Tibial artery (tissue), 4 donors: ENCODE measurements at regions not wholly inside any gene's neighbourhood (a gene's known extent, or its start where the extent isn't known, plus 50 kb on each side); places are given as distances from the start of the nearest gene placed in this dataset.
"Not testable (repeated sequence)": the region's sequence is repeated elsewhere in the genome, so short reads cannot be mapped to it uniquely, and the experiment has no call there.

Source experiments
- DNase-seq, 2 donors: peaks; one replicate each; pipeline ENCODE4 v3.0.0-alpha.2; 2019
- H3K27ac ChIP-seq, 2 donors: fragments of 200-600 bp; sonication (generic) in 1 of 2; 1 replicate in 1 of 2; 2 replicates in 1 of 2; pipeline ENCODE4 v1.5.1; 2018 to 2019; ENCODE audit warnings: mild to moderate bottlenecking in 1 of 2
- H3K27me3 ChIP-seq, 2 donors: fragments of 200-600 bp; sonication (generic) in 1 of 2; one replicate each; pipeline versions ENCODE4 v1.5.1 to v1.6.0; 2016 to 2019
- H3K36me3 ChIP-seq, 3 donors: fragments of 200-600 bp; sonication (generic) in 2 of 3; one replicate each; pipeline ENCODE4 v1.5.1; 2016 to 2019; ENCODE audit warnings: mild to moderate bottlenecking in 2 of 3
- H3K4me1 ChIP-seq, 4 donors: fragments of 200-600 bp; sonication (generic) in 2 of 4; 1 replicate in 3 of 4; 2 replicates in 1 of 4; pipeline ENCODE4 v1.5.1; 2016 to 2019
- H3K4me3 ChIP-seq, 2 donors: fragments of 200-600 bp; sonication (generic) in 1 of 2; 1 replicate in 1 of 2; 2 replicates in 1 of 2; pipeline ENCODE4 v1.5.1; 2018 to 2019; ENCODE audit warnings: mild to moderate bottlenecking in 2 of 2
- H3K9me3 ChIP-seq, 3 donors: fragments of 200-600 bp; sonication (generic) in 1 of 3; one replicate each; pipeline ENCODE4 v1.5.1; 2016 to 2019
- CTCF ChIP-seq, 2 experiments: fragments of 200-600 bp in 1 of 2; fragments of 450-650 bp in 1 of 2; IDR thresholded peaks; one replicate each; pipeline ENCODE4 v1.5.1; 2017 to 2019; ENCODE audit warnings: antibody characterized with exemption in 2 of 2, mild to moderate bottlenecking in 1 of 2, moderate library complexity in 1 of 2
- intact Hi-C: fragments of 100-400 bp; cut with DNase I; formaldehyde crosslinking; loops from one replicate; pipeline ENCODE4 v1.15.0; 2023; ENCODE audit warnings: low total_unique reads

GRCh38 chr9:82880336-82881050, 182.4 kb downstream of the RASEF start:
- H3K4me3 ChIP-seq, result no peak overlapping the region
- intact Hi-C loops, result no loop called here
- no peaks in the 10 kb centered on the region for H3K36me3 ChIP-seq
- no peak for TF ChIP-seq CTCF (IDR thresholded peaks at IDR 0.05)
- H3K27ac ChIP-seq, result no peak overlapping the region
- H3K9me3 ChIP-seq, result no peaks in the 10 kb centered on the region
- DNase-seq, result no peak
- H3K4me1 ChIP-seq, result no peaks in the 10 kb centered on the region
- no peaks in the 10 kb centered on the region for H3K27me3 ChIP-seq

- Histone ChIP-seq H3K4me3 (no peak overlapping the region), H3K36me3 (no peaks in the 10 kb centered on the region), H3K27ac (no peak overlapping the region), H3K9me3 (no peaks in the 10 kb centered on the region), H3K4me1 (no peaks in the 10 kb centered on the region), H3K27me3 (no peaks in the 10 kb centered on the region)
- DNase-seq, result no peak
- no peak for TF ChIP-seq CTCF (IDR thresholded peaks at IDR 0.05)
- intact Hi-C loops, result no loop called here
Observed at GRCh38 chr9:82882138-82882537, 180.8 kb downstream of the RASEF start.

- no peak for TF ChIP-seq CTCF (IDR thresholded peaks at IDR 0.05)
- H3K4me1 ChIP-seq, result no peaks in the 10 kb centered on the region
- no peak overlapping the region for H3K4me3 ChIP-seq
- no peak overlapping the region for H3K27ac ChIP-seq
- no peaks in the 10 kb centered on the region for H3K36me3 ChIP-seq
- DNase-seq, result no peak
- intact Hi-C loops, result no loop called here
- H3K9me3 ChIP-seq, result no peaks in the 10 kb centered on the region
- H3K27me3 ChIP-seq, result no peaks in the 10 kb centered on the region
Observed at GRCh38 chr9:82882748-82883147, 180.2 kb downstream of the RASEF start.

- Histone ChIP-seq H3K9me3 (no peaks in the 10 kb centered on the region), H3K4me3 (no peak overlapping the region), H3K27me3 (no peaks in the 10 kb centered on the region), H3K4me1 (no peaks in the 10 kb centered on the region), H3K27ac (no peak overlapping the region), H3K36me3 (no peaks in the 10 kb centered on the region)
- DNase-seq, result no peak
- TF ChIP-seq CTCF (IDR thresholded peaks at IDR 0.05), result no peak
- intact Hi-C loops, result no loop called here
Observed at GRCh38 chr9:82883436-82883835, 179.5 kb downstream of the RASEF start.

- H3K27ac ChIP-seq, H3K4me3 ChIP-seq, H3K36me3 ChIP-seq, DNase-seq, H3K4me1 ChIP-seq, H3K9me3 ChIP-seq, H3K27me3 ChIP-seq, intact Hi-C loops: not testable (repeated sequence)
Observed at GRCh38 chr9:82883974-82884373, 179.0 kb downstream of the RASEF start.

- no peaks in the 10 kb centered on the region for H3K27me3 ChIP-seq
- no peak overlapping the region for H3K4me3 ChIP-seq
- no peaks in the 10 kb centered on the region for H3K9me3 ChIP-seq
- no peak for DNase-seq
- no peaks in the 10 kb centered on the region for H3K36me3 ChIP-seq
- H3K4me1 ChIP-seq, result no peaks in the 10 kb centered on the region
- intact Hi-C loops, result no loop called here
- TF ChIP-seq CTCF (IDR thresholded peaks at IDR 0.05), result no peak
- H3K27ac ChIP-seq, result no peak overlapping the region
Observed at GRCh38 chr9:82890401-82890800, 172.5 kb downstream of the RASEF start.
